H9 (cell line): ENCODE measurements at regions not wholly inside any gene's neighbourhood (a gene's known extent, or its start where the extent isn't known, plus 50 kb on each side); places are given as distances from the start of the nearest gene placed in this dataset.

ENCODE experiments used
- DNase-seq: peaks from one replicate; pipeline ENCODE4 v3.0.0-alpha.2; 2017
- H2AFZ ChIP-seq: one replicate; pipeline ENCODE4 v1.6.1; 2013; ENCODE audit warnings: mild to moderate bottlenecking, low read length, control low read depth, moderate library complexity
- H2AK5ac ChIP-seq: 2 replicates; pipeline ENCODE4 v1.6.1; 2013; ENCODE audit warnings: low read length, control low read depth, mixed read lengths; ENCODE audit not compliant: insufficient read length
- H2BK120ac ChIP-seq: one replicate; pipeline ENCODE4 v1.6.1; 2013; ENCODE audit warnings: low read depth, mild to moderate bottlenecking, low read length, control low read depth, inconsistent platforms; ENCODE audit not compliant: poor library complexity, severe bottlenecking
- H2BK12ac ChIP-seq: 2 replicates; pipeline ENCODE4 v1.6.1; 2013; ENCODE audit warnings: low read length, control low read depth, mixed read lengths, low read depth; ENCODE audit not compliant: insufficient read length
- H2BK15ac ChIP-seq: 2 replicates; pipeline ENCODE4 v1.6.1; 2013; ENCODE audit warnings: low read depth, low read length, control low read depth
- H2BK20ac ChIP-seq: one replicate; pipeline ENCODE4 v1.6.1; 2013; ENCODE audit warnings: low read depth, mild to moderate bottlenecking, low read length, control low read depth, inconsistent platforms; ENCODE audit not compliant: poor library complexity, severe bottlenecking
- H2BK5ac ChIP-seq: 2 replicates; pipeline ENCODE4 v1.6.1; 2013; ENCODE audit warnings: low read length, control low read depth, mixed read lengths; ENCODE audit not compliant: insufficient read length
- H3K14ac ChIP-seq: 2 replicates; pipeline ENCODE4 v1.6.1; 2013; ENCODE audit warnings: low read length, control low read depth; ENCODE audit not compliant: insufficient read depth
- H3K18ac ChIP-seq: 2 replicates; pipeline ENCODE4 v1.6.1; 2013; ENCODE audit warnings: low read depth, mild to moderate bottlenecking, mixed read lengths, low read length, control low read depth; ENCODE audit not compliant: insufficient read length
- H3K23ac ChIP-seq: 2 replicates; pipeline ENCODE4 v1.6.1; 2013; ENCODE audit warnings: low read length, control low read depth, mixed read lengths, low read depth; ENCODE audit not compliant: insufficient read length
- H3K23me2 ChIP-seq: 2 replicates; pipeline ENCODE4 v1.6.1; 2013; ENCODE audit warnings: low read depth, mild to moderate bottlenecking, mixed read lengths, low read length, control low read depth; ENCODE audit not compliant: insufficient read length, poor library complexity, severe bottlenecking
- H3K27ac ChIP-seq: 2 replicates; pipeline ENCODE4 v1.5.1; 2013; ENCODE audit warnings: low read length, control low read depth, mixed read lengths, low read depth; ENCODE audit not compliant: insufficient read length
- H3K27me3 ChIP-seq: 2 replicates; pipeline ENCODE4 v1.6.1; 2013; ENCODE audit warnings: low read length, control low read depth, inconsistent platforms; ENCODE audit not compliant: insufficient read depth
- H3K4ac ChIP-seq: 2 replicates; pipeline ENCODE4 v1.6.1; 2013; ENCODE audit warnings: low read depth, mild to moderate bottlenecking, control low read depth, inconsistent platforms, low read length, moderate library complexity
- H3K4me1 ChIP-seq: 2 replicates; pipeline ENCODE4 v1.6.1; 2013; ENCODE audit warnings: low read length, control low read depth, inconsistent platforms; ENCODE audit not compliant: insufficient read depth
- H3K4me2 ChIP-seq: 2 replicates; pipeline ENCODE4 v1.6.1; 2013; ENCODE audit warnings: low read length, control low read depth, mixed read lengths; ENCODE audit not compliant: insufficient read length, insufficient read depth
- H3K56ac ChIP-seq: 2 replicates; pipeline ENCODE4 v1.6.1; 2013; ENCODE audit warnings: low read depth, mild to moderate bottlenecking, mixed read lengths, low read length, control low read depth; ENCODE audit not compliant: insufficient read length
- H3K79me1 ChIP-seq: 2 replicates; pipeline ENCODE4 v1.6.1; 2013; ENCODE audit warnings: low read depth, mild to moderate bottlenecking, moderate library complexity, low read length, control low read depth, inconsistent platforms; ENCODE audit not compliant: insufficient read depth, poor library complexity, severe bottlenecking
- H3K79me2 ChIP-seq: 2 replicates; pipeline ENCODE4 v1.6.1; 2013; ENCODE audit warnings: low read length, control low read depth, inconsistent platforms; ENCODE audit not compliant: insufficient read depth
- H3K9ac ChIP-seq: 2 replicates; pipeline ENCODE4 v1.6.1; 2013; ENCODE audit warnings: low read length, control low read depth, mixed read lengths; ENCODE audit not compliant: insufficient read length; ENCODE audit errors: extremely low read depth
- H3K9me3 ChIP-seq: one replicate; pipeline ENCODE4 v1.6.1; 2013; ENCODE audit warnings: low read depth, low read length, inconsistent platforms; ENCODE audit not compliant: control insufficient read depth
- H3T11ph ChIP-seq: one replicate; pipeline ENCODE4 v1.6.1; 2013; ENCODE audit warnings: mild to moderate bottlenecking, low read length, control low read depth, inconsistent platforms
- H4K20me1 ChIP-seq: one replicate; pipeline ENCODE4 v1.6.1; 2013; ENCODE audit not compliant: control insufficient read depth, insufficient read length, insufficient read depth
- H4K5ac ChIP-seq: 2 replicates; pipeline ENCODE4 v1.6.1; 2013; ENCODE audit warnings: low read depth, mild to moderate bottlenecking, mixed read lengths, low read length, control low read depth; ENCODE audit not compliant: insufficient read length
- H4K8ac ChIP-seq: replicated peaks from 2 replicates; pipeline ENCODE4 v1.6.1; 2013; ENCODE audit warnings: low read length, control low read depth, mixed read lengths, low read depth; ENCODE audit not compliant: insufficient read length
- H4K91ac ChIP-seq: 2 replicates; pipeline ENCODE4 v1.6.1; 2013; ENCODE audit warnings: low read depth, mild to moderate bottlenecking, moderate library complexity, mixed read lengths, low read length, control low read depth; ENCODE audit not compliant: insufficient read length
- H3K27ac Mint-ChIP-seq, 3 experiments: 2 replicates in 2 of 3; 3 replicates in 1 of 3; pipeline ENCODE4 v1.8.0; 2020 to 2021; ENCODE audit warnings: mixed read lengths in 3 of 3, mild to moderate bottlenecking in 1 of 3, moderate library complexity in 1 of 3
- H3K27me3 Mint-ChIP-seq: 2 replicates; pipeline ENCODE4 v1.8.0; 2021; ENCODE audit warnings: low read depth, mild to moderate bottlenecking, moderate library complexity, mixed read lengths
- H3K36me3 Mint-ChIP-seq, 3 experiments: 2 replicates in 2 of 3; 3 replicates in 1 of 3; pipeline ENCODE4 v1.8.0; 2020 to 2021; ENCODE audit warnings: low read depth in 3 of 3, mixed read lengths in 3 of 3; ENCODE audit not compliant: insufficient read depth in 1 of 3
- H3K4me1 Mint-ChIP-seq, 2 experiments: 2 replicates each; pipeline ENCODE4 v1.8.0; 2020; ENCODE audit warnings: mixed read lengths in 2 of 2
- H3K4me3 Mint-ChIP-seq, 2 experiments: 2 replicates in 1 of 2; 3 replicates in 1 of 2; pipeline ENCODE4 v1.8.0; 2020 to 2021; ENCODE audit warnings: mild to moderate bottlenecking in 2 of 2, mixed read lengths in 2 of 2, moderate library complexity in 1 of 2
- H3K9me3 Mint-ChIP-seq, 2 experiments: 2 replicates in 1 of 2; 3 replicates in 1 of 2; pipeline ENCODE4 v1.8.0; 2020; ENCODE audit warnings: mild to moderate bottlenecking in 2 of 2, mixed read lengths in 2 of 2, moderate library complexity in 1 of 2
- CTCF ChIP-seq: fragments of 200-600 bp; sonication (generic); conservative IDR thresholded peaks from 3 replicates; pipeline ENCODE4 v1.8.0; 2021; ENCODE audit warnings: antibody characterized with exemption, mild to moderate bottlenecking
- WGBS: extraction: QIAGEN DNeasy Blood & Tissue Kit; methylation state at CpG from one replicate; pipeline ENCODE4 v1.1.7; 2013; ENCODE audit warnings: missing lambda C conversion rate, low lambda C conversion rate, mixed read lengths; ENCODE audit not compliant: insufficient read length; ENCODE audit errors: extremely low coverage; 5-methylcytosine and 5-hydroxymethylcytosine counted together

- no peak overlapping the region for H3K9ac ChIP-seq
- no peak overlapping the region for H3T11ph ChIP-seq
- no peak overlapping the region for H2BK20ac ChIP-seq
- H3K4me2 ChIP-seq: no peak overlapping the region
- no peak overlapping the region for H3K27ac ChIP-seq
- no peak overlapping the region for H4K8ac ChIP-seq
- H3K4ac ChIP-seq: no peak overlapping the region
- no peaks in the 10 kb centered on the region for H3K9me3 ChIP-seq
- no peak overlapping the region for H4K91ac ChIP-seq
- no peak for DNase-seq
- no peak for TF ChIP-seq CTCF
- Mint-ChIP-seq H3K36me3 (peaks cover 0 to 10% (median 0%) of the 10 kb centered on the region in 3 experiments; a peak in 2 of 7 replicates), H3K4me1 (0 out of 4 replicates have a peak, but pooled peaks cover 0 to 2% of the 10 kb centered on the region in 2 experiments), H3K27ac (no peak overlapping the region), H3K27me3 (no peaks in the 10 kb centered on the region), H3K9me3 (no peaks in the 10 kb centered on the region; a peak in 3 of 5 replicates), H3K4me3 (no peak overlapping the region)
- no peak overlapping the region for H2BK120ac ChIP-seq
- no peak overlapping the region for H3K14ac ChIP-seq
- H2BK15ac ChIP-seq: no peak overlapping the region
- no peak overlapping the region for H2AK5ac ChIP-seq
- H4K20me1 ChIP-seq: no peaks in the 10 kb centered on the region
- no peak overlapping the region for H2AFZ ChIP-seq
- H3K79me2 ChIP-seq: no peaks in the 10 kb centered on the region
- no CpG with 5 or more reads among the region's 1 CpG for WGBS
- no peaks in the 10 kb centered on the region for H3K79me1 ChIP-seq
- H3K23me2 ChIP-seq: no peaks in the 10 kb centered on the region
- H3K23ac ChIP-seq: no peak overlapping the region
- no peak overlapping the region for H2BK12ac ChIP-seq
- no peaks in the 10 kb centered on the region for H3K4me1 ChIP-seq
- H4K5ac ChIP-seq: no peak overlapping the region
- no peak overlapping the region for H3K56ac ChIP-seq
- H3K18ac ChIP-seq: no peak overlapping the region
- H3K27me3 ChIP-seq: no peaks in the 10 kb centered on the region
- no peak overlapping the region for H2BK5ac ChIP-seq
These were observed 139.2 kb upstream of the PDE1A start for GRCh38 chr2:182565911-182566567.
